ENCODE measurements at regions not wholly inside any gene's neighbourhood (a gene's known extent, or its start where the extent isn't known, plus 50 kb on each side); places are given as distances from the start of the nearest gene placed in this dataset.

GRCh38 chr15:47184908-47185801, 532.1 kb upstream of the SEMA6D start:
- Histone ChIP-seq H3K27me3 (peaks cover 0 to 6% of the 10 kb centered on the region in 2 donors), H3K4me3 (peak overlapping the region; percentile 18 to 33), H3K4me1 (peaks cover 25% of the 10 kb centered on the region), H3K36me3 (replicated peaks in 1 of 2; ENCODE audit: insufficient read depth in 1 of 2, low read depth in 2 of 2) (no peaks in the 10 kb centered on the region), H3K27ac (peak overlapping the region in 2 of 4 donors; percentile 27 to 40), H3K9me3 (no peaks in the 10 kb centered on the region)
- DNase-seq: peak in 1 of 4 donors; percentile 5
- intact Hi-C loops (cut with DNase I): no loop called here
- ATAC-seq: peak; percentile 55
- WGBS, 2 donors: 11 to 22% methylated on average over 23 to 36 of the region's 36 CpGs
- TF ChIP-seq CTCF (IDR thresholded peaks at IDR 0.05) (no peak), POLR2A (IDR thresholded peaks at IDR 0.05) (no peak)

- Histone ChIP-seq H3K4me1 (peaks cover 25% of the 10 kb centered on the region), H3K27ac (no peak overlapping the region), H3K36me3 (replicated peaks in 1 of 2; ENCODE audit: insufficient read depth in 1 of 2, low read depth in 2 of 2) (no peaks in the 10 kb centered on the region), H3K27me3 (peaks cover 0 to 6% of the 10 kb centered on the region in 2 donors), H3K9me3 (no peaks in the 10 kb centered on the region), H3K4me3 (no peak overlapping the region)
- TF ChIP-seq POLR2A (IDR thresholded peaks at IDR 0.05) (no peak), CTCF (IDR thresholded peaks at IDR 0.05) (no peak)
- DNase-seq (no peak), ATAC-seq (no peak)
- 76 to 92% methylated on average over 3 of the region's 3 CpGs for WGBS, 2 donors
- intact Hi-C loops (cut with DNase I): no loop called here
Observed at GRCh38 chr15:47186075-47186474, 531.2 kb upstream of the SEMA6D start.

GRCh38 chr15:47188758-47189507, 528.4 kb upstream of the SEMA6D start:
- intact Hi-C loops (cut with DNase I): no loop called here
- DNase-seq (no peak), ATAC-seq (no peak)
- Histone ChIP-seq H3K36me3 (replicated peaks in 1 of 2; ENCODE audit: insufficient read depth in 1 of 2, low read depth in 2 of 2) (no peaks in the 10 kb centered on the region), H3K27ac (no peak overlapping the region), H3K9me3 (no peaks in the 10 kb centered on the region), H3K27me3 (peaks cover 0 to 4% of the 10 kb centered on the region in 2 donors), H3K4me3 (no peak overlapping the region), H3K4me1 (peaks cover 20% of the 10 kb centered on the region)
- 27 to 34% methylated on average over 1 of the region's 1 CpG for WGBS, 2 donors
- TF ChIP-seq CTCF (IDR thresholded peaks at IDR 0.05) (no peak), POLR2A (IDR thresholded peaks at IDR 0.05) (no peak)

- intact Hi-C loops (cut with DNase I): loop anchor here (5.0 kb wide), 1 partner anchor 798 kb away; no protein-coding TSS in a partner anchor
- Histone ChIP-seq H3K27me3 (no peaks in the 10 kb centered on the region), H3K4me1 (no peaks in the 10 kb centered on the region), H3K36me3 (replicated peaks in 1 of 2; ENCODE audit: insufficient read depth in 1 of 2, low read depth in 2 of 2) (no peaks in the 10 kb centered on the region), H3K4me3 (no peak overlapping the region), H3K9me3 (no peaks in the 10 kb centered on the region), H3K27ac (no peak overlapping the region)
- WGBS, 2 donors: 45 to 54% methylated on average over 2 of the region's 2 CpGs
- DNase-seq (no peak), ATAC-seq (no peak)
- peak in 1 of 7 experiments; percentile 10 for TF ChIP-seq CTCF (IDR thresholded peaks at IDR 0.05)
- TF ChIP-seq POLR2A (IDR thresholded peaks at IDR 0.05): no peak
Observed at GRCh38 chr15:47194718-47195117, 522.6 kb upstream of the SEMA6D start.

Measured in body of pancreas (tissue), 4 donors.